ENCODE measurements at regions not wholly inside any gene's neighbourhood (a gene's known extent, or its start where the extent isn't known, plus 50 kb on each side); places are given as distances from the start of the nearest gene placed in this dataset.

GRCh38 chr20:21812379-21812778, 106.9 kb downstream of the PAX1 start:
- no peak for DNase-seq

- no peak for DNase-seq
Measured at GRCh38 chr20:21809961-21810523, 104.6 kb downstream of the PAX1 start.

- DNase-seq = no peak
Measured at GRCh38 chr20:21808863-21809664, 103.6 kb downstream of the PAX1 start.

GRCh38 chr20:21808139-21808538, 102.7 kb downstream of the PAX1 start:
- no peak for DNase-seq

- no peak for DNase-seq
Measured at GRCh38 chr20:21804802-21805201, 99.3 kb downstream of the PAX1 start.

GRCh38 chr20:21801193-21801592, 95.7 kb downstream of the PAX1 start:
- no peak for DNase-seq

- DNase-seq = no peak
Measured at GRCh38 chr20:21798384-21798783, 92.9 kb downstream of the PAX1 start.

GRCh38 chr20:21796059-21796458, 90.6 kb downstream of the PAX1 start:
- no peak for DNase-seq

GRCh38 chr20:21788082-21788481, 82.6 kb downstream of the PAX1 start:
- no peak for DNase-seq

- DNase-seq = no peak
Measured at GRCh38 chr20:21781446-21782075, 76.1 kb downstream of the PAX1 start.

- no peak for DNase-seq
Measured at GRCh38 chr20:21780528-21780927, 75.1 kb downstream of the PAX1 start.

Data from NCI-H2227 treated with DMSO at 0.1 percent for 48 hours (cell line).